ENCODE measurements at regions not wholly inside any gene's neighbourhood (a gene's known extent, or its start where the extent isn't known, plus 50 kb on each side); places are given as distances from the start of the nearest gene placed in this dataset.
"Not testable (repeated sequence)": the region's sequence is repeated elsewhere in the genome, so short reads cannot be mapped to it uniquely, and the experiment has no call there.

DNA sequence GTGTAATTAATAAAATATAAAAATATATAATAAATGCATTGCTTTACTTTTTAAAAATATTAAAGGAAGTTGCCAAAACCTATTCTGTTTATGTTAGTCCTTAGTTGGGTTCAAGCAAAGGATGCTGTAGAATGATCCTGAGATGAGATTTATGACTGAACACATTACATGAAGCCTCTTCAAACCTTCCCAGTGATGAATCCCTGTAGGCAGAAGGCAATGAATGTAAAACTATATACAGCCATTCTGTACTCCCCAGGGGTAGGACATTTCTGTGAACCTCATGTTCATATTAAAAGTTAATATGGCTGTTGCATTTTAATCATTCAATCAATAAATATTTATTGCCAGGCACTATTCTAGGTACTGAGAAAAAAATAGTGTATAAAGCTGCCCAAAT lies 166.0 kb downstream of the RFPL4B start:
- Histone ChIP-seq H3K9me3 (ENCODE audit: control insufficient read depth in 2 of 2, insufficient read depth in 1 of 2, low read length in 1 of 2) (no peaks in the 10 kb centered on the region), H3K4me3 (ENCODE audit: low read length in 2 of 2) (no peak overlapping the region), H3K27me3 (ENCODE audit: control insufficient read depth in 2 of 2, insufficient read depth in 1 of 2, low read length in 1 of 2) (no peaks in the 10 kb centered on the region), H3K4me1 (ENCODE audit: control insufficient read depth in 2 of 2, insufficient read depth in 2 of 2, low read length in 2 of 2) (no peaks in the 10 kb centered on the region), H3K36me3 (ENCODE audit: control insufficient read depth in 2 of 2, insufficient read depth in 2 of 2, low read length in 1 of 2) (no peaks in the 10 kb centered on the region), H3K27ac (ENCODE audit: low read depth in 1 of 2, low read length in 1 of 2) (no peak overlapping the region)
- DNase-seq (ENCODE audit: low read depth in 6 of 9, low spot score in 9 of 9), result no peak

GRCh38 chr6:112522587-112522986 lies 175.5 kb downstream of the RFPL4B start:
- H3K36me3 ChIP-seq (ENCODE audit: control insufficient read depth in 2 of 2, insufficient read depth in 2 of 2, low read length in 1 of 2), result no peaks in the 10 kb centered on the region
- no peak for DNase-seq (ENCODE audit: low read depth in 6 of 9, low spot score in 9 of 9)
- no peaks in the 10 kb centered on the region for H3K9me3 ChIP-seq (ENCODE audit: control insufficient read depth in 2 of 2, insufficient read depth in 1 of 2, low read length in 1 of 2)
- H3K4me3 ChIP-seq (ENCODE audit: low read length in 2 of 2), result no peak overlapping the region
- H3K27ac ChIP-seq (ENCODE audit: low read depth in 1 of 2, low read length in 1 of 2), result no peak overlapping the region
- no peaks in the 10 kb centered on the region for H3K27me3 ChIP-seq (ENCODE audit: control insufficient read depth in 2 of 2, insufficient read depth in 1 of 2, low read length in 1 of 2)
- H3K4me1 ChIP-seq (ENCODE audit: control insufficient read depth in 2 of 2, insufficient read depth in 2 of 2, low read length in 2 of 2), result no peaks in the 10 kb centered on the region
- 65% methylated on average over 4 of the region's 4 CpGs for WGBS

- no peaks in the 10 kb centered on the region for H3K27me3 ChIP-seq (ENCODE audit: control insufficient read depth in 2 of 2, insufficient read depth in 1 of 2, low read length in 1 of 2)
- no peak for DNase-seq (ENCODE audit: low read depth in 6 of 9, low spot score in 9 of 9)
- H3K4me1 ChIP-seq (ENCODE audit: control insufficient read depth in 2 of 2, insufficient read depth in 2 of 2, low read length in 2 of 2), result no peaks in the 10 kb centered on the region
- 96% methylated on average over 2 of the region's 2 CpGs for WGBS
- H3K9me3 ChIP-seq (ENCODE audit: control insufficient read depth in 2 of 2, insufficient read depth in 1 of 2, low read length in 1 of 2), result no peaks in the 10 kb centered on the region
- H3K36me3 ChIP-seq (ENCODE audit: control insufficient read depth in 2 of 2, insufficient read depth in 2 of 2, low read length in 1 of 2), result no peaks in the 10 kb centered on the region
- H3K4me3 ChIP-seq (ENCODE audit: low read length in 2 of 2), result no peak overlapping the region
- no peak overlapping the region for H3K27ac ChIP-seq (ENCODE audit: low read depth in 1 of 2, low read length in 1 of 2)
These were observed 176.9 kb downstream of the RFPL4B start for GRCh38 chr6:112524071-112524470.

DNA sequence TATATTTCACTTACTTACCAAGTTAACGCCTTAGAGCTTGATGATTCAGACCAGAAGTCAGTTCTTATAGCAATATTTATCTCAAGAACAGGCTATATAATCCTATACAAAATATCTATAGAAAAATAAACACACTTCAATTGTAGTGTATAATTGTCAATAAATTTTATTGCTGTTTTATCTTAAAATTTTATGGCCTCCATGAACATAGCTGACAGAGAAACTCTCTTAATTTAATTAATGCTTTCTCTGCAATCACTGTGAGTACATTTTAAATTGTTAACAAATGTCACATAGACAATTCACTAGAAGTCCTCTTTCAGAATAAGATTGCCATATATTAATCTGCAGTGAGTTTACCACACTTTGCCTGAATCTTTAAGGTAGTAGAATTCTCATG lies 178.6 kb downstream of the RFPL4B start:
- Histone ChIP-seq H3K4me1 (ENCODE audit: control insufficient read depth in 2 of 2, insufficient read depth in 2 of 2, low read length in 2 of 2) (no peaks in the 10 kb centered on the region), H3K27ac (ENCODE audit: low read depth in 1 of 2, low read length in 1 of 2) (no peak overlapping the region), H3K27me3 (ENCODE audit: control insufficient read depth in 2 of 2, insufficient read depth in 1 of 2, low read length in 1 of 2) (no peaks in the 10 kb centered on the region), H3K9me3 (ENCODE audit: control insufficient read depth in 2 of 2, insufficient read depth in 1 of 2, low read length in 1 of 2) (no peaks in the 10 kb centered on the region), H3K36me3 (ENCODE audit: control insufficient read depth in 2 of 2, insufficient read depth in 2 of 2, low read length in 1 of 2) (no peaks in the 10 kb centered on the region), H3K4me3 (ENCODE audit: low read length in 2 of 2) (no peak overlapping the region)
- 96% methylated on average over 1 of the region's 1 CpG for WGBS
- DNase-seq (ENCODE audit: low read depth in 6 of 9, low spot score in 9 of 9), result no peak

GRCh38 chr6:112526594-112526993 lies 179.5 kb downstream of the RFPL4B start:
- no peaks in the 10 kb centered on the region for H3K36me3 ChIP-seq (ENCODE audit: control insufficient read depth in 2 of 2, insufficient read depth in 2 of 2, low read length in 1 of 2)
- no peaks in the 10 kb centered on the region for H3K4me1 ChIP-seq (ENCODE audit: control insufficient read depth in 2 of 2, insufficient read depth in 2 of 2, low read length in 2 of 2)
- no peak overlapping the region for H3K4me3 ChIP-seq (ENCODE audit: low read length in 2 of 2)
- 97% methylated on average over 6 of the region's 6 CpGs for WGBS
- H3K27me3 ChIP-seq (ENCODE audit: control insufficient read depth in 2 of 2, insufficient read depth in 1 of 2, low read length in 1 of 2), result no peaks in the 10 kb centered on the region
- no peaks in the 10 kb centered on the region for H3K9me3 ChIP-seq (ENCODE audit: control insufficient read depth in 2 of 2, insufficient read depth in 1 of 2, low read length in 1 of 2)
- DNase-seq (ENCODE audit: low read depth in 6 of 9, low spot score in 9 of 9), result no peak
- no peak overlapping the region for H3K27ac ChIP-seq (ENCODE audit: low read depth in 1 of 2, low read length in 1 of 2)

- 92% methylated on average over 29 of the region's 29 CpGs for WGBS
- H3K4me3 ChIP-seq (ENCODE audit: low read length in 2 of 2); H3K27me3 ChIP-seq (ENCODE audit: control insufficient read depth in 2 of 2, insufficient read depth in 1 of 2, low read length in 1 of 2); H3K4me1 ChIP-seq (ENCODE audit: control insufficient read depth in 2 of 2, insufficient read depth in 2 of 2, low read length in 2 of 2); H3K9me3 ChIP-seq (ENCODE audit: control insufficient read depth in 2 of 2, insufficient read depth in 1 of 2, low read length in 1 of 2); H3K27ac ChIP-seq (ENCODE audit: low read depth in 1 of 2, low read length in 1 of 2); DNase-seq (ENCODE audit: low read depth in 6 of 9, low spot score in 9 of 9); H3K36me3 ChIP-seq (ENCODE audit: control insufficient read depth in 2 of 2, insufficient read depth in 2 of 2, low read length in 1 of 2): not testable (repeated sequence)
These were observed 181.2 kb downstream of the RFPL4B start for GRCh38 chr6:112528306-112528705.

DNA sequence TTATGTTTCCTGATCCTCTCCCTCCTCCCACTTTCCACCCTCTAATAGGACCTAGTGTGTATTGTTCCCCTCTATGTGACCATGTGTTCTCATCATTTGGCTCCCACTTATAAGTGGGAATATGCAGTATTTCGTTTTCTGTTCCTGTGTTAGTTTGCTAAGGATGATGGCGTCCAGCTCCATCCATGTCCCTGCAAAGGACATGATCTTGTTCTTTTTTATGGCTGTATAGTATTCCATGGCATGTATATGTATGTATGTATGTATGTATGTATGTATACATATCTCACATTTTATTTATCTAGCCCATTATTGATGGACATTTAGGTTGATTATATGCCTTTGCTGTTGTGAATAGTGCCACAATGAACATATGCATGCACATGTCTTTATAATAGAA lies 188.7 kb downstream of the RFPL4B start:
- H3K9me3 ChIP-seq (ENCODE audit: control insufficient read depth in 2 of 2, insufficient read depth in 1 of 2, low read length in 1 of 2), result peaks cover under 1 to 1% of the 10 kb centered on the region in 2 donors
- H3K27me3 ChIP-seq (ENCODE audit: control insufficient read depth in 2 of 2, insufficient read depth in 1 of 2, low read length in 1 of 2), result no peaks in the 10 kb centered on the region
- no peak for DNase-seq (ENCODE audit: low read depth in 6 of 9, low spot score in 9 of 9)
- H3K36me3 ChIP-seq (ENCODE audit: control insufficient read depth in 2 of 2, insufficient read depth in 2 of 2, low read length in 1 of 2), result no peaks in the 10 kb centered on the region
- 94% methylated on average over 2 of the region's 2 CpGs for WGBS
- no peak overlapping the region for H3K27ac ChIP-seq (ENCODE audit: low read depth in 1 of 2, low read length in 1 of 2)
- no peaks in the 10 kb centered on the region for H3K4me1 ChIP-seq (ENCODE audit: control insufficient read depth in 2 of 2, insufficient read depth in 2 of 2, low read length in 2 of 2)
- no peak overlapping the region for H3K4me3 ChIP-seq (ENCODE audit: low read length in 2 of 2)

GRCh38 chr6:112539355-112539754 lies 192.2 kb downstream of the RFPL4B start:
- H3K36me3 ChIP-seq (ENCODE audit: control insufficient read depth in 2 of 2, insufficient read depth in 2 of 2, low read length in 1 of 2), result no peaks in the 10 kb centered on the region
- no peaks in the 10 kb centered on the region for H3K27me3 ChIP-seq (ENCODE audit: control insufficient read depth in 2 of 2, insufficient read depth in 1 of 2, low read length in 1 of 2)
- no peak overlapping the region for H3K4me3 ChIP-seq (ENCODE audit: low read length in 2 of 2)
- H3K4me1 ChIP-seq (ENCODE audit: control insufficient read depth in 2 of 2, insufficient read depth in 2 of 2, low read length in 2 of 2), result no peaks in the 10 kb centered on the region
- H3K9me3 ChIP-seq (ENCODE audit: control insufficient read depth in 2 of 2, insufficient read depth in 1 of 2, low read length in 1 of 2), result peaks cover 2 to 9% of the 10 kb centered on the region in 2 donors
- DNase-seq (ENCODE audit: low read depth in 6 of 9, low spot score in 9 of 9), result no peak
- no peak overlapping the region for H3K27ac ChIP-seq (ENCODE audit: low read depth in 1 of 2, low read length in 1 of 2)
- 97% methylated on average over 2 of the region's 2 CpGs for WGBS

DNA sequence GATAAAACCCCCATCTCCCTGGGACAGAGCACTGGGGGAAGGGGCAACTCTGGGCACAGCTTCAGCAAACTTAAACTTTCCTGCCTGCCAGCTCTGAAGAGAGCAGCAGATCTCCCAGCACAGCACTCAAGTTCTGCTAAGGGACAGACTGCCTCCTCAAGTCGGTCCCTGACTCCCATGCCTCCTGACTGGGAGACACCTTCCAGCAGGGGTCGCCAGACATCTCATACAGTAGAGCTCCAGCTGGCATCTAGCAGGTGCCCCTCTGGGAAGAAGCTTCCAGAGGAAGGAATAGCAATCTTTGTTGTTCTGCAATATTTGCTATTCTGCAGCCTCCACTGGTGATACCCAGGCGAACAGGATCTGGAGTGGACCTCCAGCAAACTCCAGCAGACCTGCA lies 194.7 kb downstream of the RFPL4B start:
- not testable (repeated sequence) for H3K9me3 ChIP-seq (ENCODE audit: control insufficient read depth in 2 of 2, insufficient read depth in 1 of 2, low read length in 1 of 2); DNase-seq (ENCODE audit: low read depth in 6 of 9, low spot score in 9 of 9); H3K4me1 ChIP-seq (ENCODE audit: control insufficient read depth in 2 of 2, insufficient read depth in 2 of 2, low read length in 2 of 2); H3K27me3 ChIP-seq (ENCODE audit: control insufficient read depth in 2 of 2, insufficient read depth in 1 of 2, low read length in 1 of 2); H3K36me3 ChIP-seq (ENCODE audit: control insufficient read depth in 2 of 2, insufficient read depth in 2 of 2, low read length in 1 of 2); H3K4me3 ChIP-seq (ENCODE audit: low read length in 2 of 2); H3K27ac ChIP-seq (ENCODE audit: low read depth in 1 of 2, low read length in 1 of 2)
- WGBS, result 95% methylated on average over 3 of the region's 3 CpGs

All from thymus (tissue), 11 donors.